ENCODE measurements at regions not wholly inside any gene's neighbourhood (a gene's known extent, or its start where the extent isn't known, plus 50 kb on each side); places are given as distances from the start of the nearest gene placed in this dataset.

- TF ChIP-seq CTCF (IDR thresholded peaks at IDR 0.05; ENCODE audit: poor library complexity), result no peak
- no peak for TF ChIP-seq EZH2phosphoT487 (IDR thresholded peaks at IDR 0.05; ENCODE audit: low read depth, severe bottlenecking, unreplicated experiment)
- TF ChIP-seq EZH2 (IDR thresholded peaks at IDR 0.05; ENCODE audit: borderline replicate concordance), result no peak
Measured at GRCh38 chr5:67377631-67378030, 181.0 kb upstream of the CD180 start.

All from hepatocyte (in vitro differentiated cells).